SK-N-SH treated with all-trans-retinoic acid at 6 μM for 48 hours (cell line): ENCODE measurements at regions not wholly inside any gene's neighbourhood (a gene's known extent, or its start where the extent isn't known, plus 50 kb on each side); places are given as distances from the start of the nearest gene placed in this dataset.
"Not testable (repeated sequence)": the region's sequence is repeated elsewhere in the genome, so short reads cannot be mapped to it uniquely, and the experiment has no call there.

Experiments
- ATAC-seq: fragments of 200-7000 bp; cut with Tn5 transposase; 3 replicates; pipeline ENCODE4 v1.9.1; 2020; ENCODE audit warnings: mild to moderate bottlenecking, moderate library complexity
- CSDC2 ChIP-seq: fragments of 250-450 bp; sonication (Bioruptor Pico); IDR thresholded peaks from 2 replicates; pipeline ENCODE4 v1.5.0; 2020; ENCODE audit warnings: mild to moderate bottlenecking, moderate library complexity
- CSRNP3 ChIP-seq: fragments of 250-450 bp; sonication (Bioruptor Pico); IDR thresholded peaks from 2 replicates; pipeline ENCODE4 v1.5.1; 2021; ENCODE audit warnings: mild to moderate bottlenecking, moderate library complexity
- GLIS3 ChIP-seq: fragments of 250-450 bp; sonication (Bioruptor Pico); IDR thresholded peaks from 2 replicates; pipeline ENCODE4 v1.5.0; 2020; ENCODE audit warnings: mild to moderate bottlenecking, moderate library complexity
- ISL1 ChIP-seq: fragments of 250-450 bp; sonication (Bioruptor Pico); IDR thresholded peaks from 2 replicates; pipeline ENCODE4 v2.1.2; 2022; ENCODE audit warnings: mild to moderate bottlenecking, moderate library complexity
- OSR1 ChIP-seq: fragments of 250-450 bp; sonication (Bioruptor Pico); IDR thresholded peaks from 2 replicates; pipeline ENCODE4 v1.8.0; 2022; ENCODE audit warnings: moderate library complexity, mild to moderate bottlenecking, inconsistent platforms
- PATZ1 ChIP-seq: fragments of 250-450 bp; sonication (Bioruptor Pico); IDR thresholded peaks from 2 replicates; pipeline ENCODE4 v1.8.0; 2020; ENCODE audit warnings: mild to moderate bottlenecking, moderate library complexity, borderline replicate concordance
- PPARA ChIP-seq: fragments of 250-450 bp; sonication (Bioruptor Pico); IDR thresholded peaks from 2 replicates; pipeline ENCODE4 v1.5.0; 2020; ENCODE audit warnings: mild to moderate bottlenecking, borderline replicate concordance
- RARB ChIP-seq: fragments of 250-450 bp; sonication (Bioruptor Pico); IDR thresholded peaks from 2 replicates; pipeline ENCODE4 v1.8.0; 2021; ENCODE audit warnings: mild to moderate bottlenecking, moderate library complexity
- SNAI2 ChIP-seq: fragments of 250-450 bp; sonication (Bioruptor Pico); IDR thresholded peaks from 2 replicates; pipeline ENCODE4 v1.5.0; 2020; ENCODE audit warnings: mild to moderate bottlenecking, moderate library complexity
- TCF4 ChIP-seq: fragments of 250-450 bp; sonication (Bioruptor Pico); IDR thresholded peaks from 2 replicates; pipeline ENCODE4 v1.8.0; 2021; ENCODE audit warnings: mild to moderate bottlenecking, moderate library complexity, borderline replicate concordance
- ZC3H10 ChIP-seq: fragments of 250-450 bp; sonication (Bioruptor Pico); IDR thresholded peaks from 2 replicates; pipeline ENCODE4 v1.5.1; 2021; ENCODE audit warnings: mild to moderate bottlenecking, moderate library complexity
- ZFP3 ChIP-seq: fragments of 250-450 bp; sonication (Bioruptor Pico); IDR thresholded peaks from 2 replicates; pipeline ENCODE4 v1.5.0; 2020; ENCODE audit warnings: mild to moderate bottlenecking, moderate library complexity
- ZFP30 ChIP-seq: fragments of 450-650 bp; formaldehyde crosslinking; IDR thresholded peaks from 2 replicates; pipeline ENCODE4 v1.5.0; 2022; ENCODE audit warnings: mild to moderate bottlenecking, moderate library complexity
- ZNF565 ChIP-seq: fragments of 450-650 bp; formaldehyde crosslinking; conservative IDR thresholded peaks from 2 replicates; pipeline ENCODE4 v1.5.0; 2020; ENCODE audit warnings: low read depth, mild to moderate bottlenecking, moderate library complexity
- ZNF8 ChIP-seq: fragments of 450-650 bp; formaldehyde crosslinking; IDR thresholded peaks from 2 replicates; pipeline ENCODE4 v1.5.0; 2020; ENCODE audit warnings: mild to moderate bottlenecking, moderate library complexity
- TF ChIP-seq, protein P1 (sequence below): fragments of 250-450 bp; sonication (Bioruptor Pico); IDR thresholded peaks from 2 replicates; pipeline ENCODE4 v1.5.0; 2020; ENCODE audit warnings: mild to moderate bottlenecking, moderate library complexity
- TF ChIP-seq, protein P2 (sequence below): fragments of 250-450 bp; sonication (Bioruptor Pico); IDR thresholded peaks from 2 replicates; pipeline ENCODE4 v1.8.0; 2021; ENCODE audit warnings: low read depth, mild to moderate bottlenecking, moderate library complexity, borderline replicate concordance

GRCh38 chr2:192499476-192499875, 304.7 kb upstream of the TMEFF2 start (continued):
- TF ChIP-seq PATZ1 (CRISPR knock-in tag), result no peak
- TF ChIP-seq SNAI2 (CRISPR knock-in tag), result no peak
- no peak for TF ChIP-seq CSDC2 (CRISPR knock-in tag)
- no peak for TF ChIP-seq ZFP3 (CRISPR knock-in tag)

GRCh38 chr2:192498747-192499146, 304.0 kb upstream of the TMEFF2 start:
- no peak for TF ChIP-seq ZNF565 (CRISPR knock-in tag)
- TF ChIP-seq RARB (CRISPR knock-in tag), result no peak

DNA sequence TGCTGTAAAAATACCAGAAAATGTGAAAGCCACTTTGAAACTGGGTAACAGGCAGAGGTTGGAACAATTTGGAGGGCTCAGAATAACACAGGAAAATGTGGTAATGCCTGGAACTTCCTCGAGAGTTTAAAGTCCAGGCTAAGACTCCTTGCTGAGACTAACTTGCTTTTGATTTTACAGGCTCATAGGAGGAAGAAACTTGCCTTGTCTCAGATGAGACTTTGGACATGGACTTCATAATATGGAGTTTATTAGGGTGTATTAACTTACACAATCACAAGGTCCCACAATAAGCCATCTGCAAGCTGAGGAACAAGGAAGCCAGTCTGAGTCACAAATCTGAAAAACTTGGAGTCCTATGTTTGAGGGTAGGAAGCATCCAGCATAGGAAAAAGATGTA, 293.4 kb upstream of the TMEFF2 start:
- not testable (repeated sequence) for ATAC-seq

More at GRCh38 chr2:192498747-192499146, 304.0 kb upstream of the TMEFF2 start:
- ATAC-seq, result no peak

- no peak for ATAC-seq
- TF ChIP-seq GLIS3 (CRISPR knock-in tag) (no peak), ZFP3 (CRISPR knock-in tag) (no peak), ZC3H10 (CRISPR knock-in tag) (no peak), OSR1 (no peak), CSRNP3 (CRISPR knock-in tag) (no peak), PPARA (CRISPR knock-in tag) (no peak)
- TF ChIP-seq, protein P1, sequence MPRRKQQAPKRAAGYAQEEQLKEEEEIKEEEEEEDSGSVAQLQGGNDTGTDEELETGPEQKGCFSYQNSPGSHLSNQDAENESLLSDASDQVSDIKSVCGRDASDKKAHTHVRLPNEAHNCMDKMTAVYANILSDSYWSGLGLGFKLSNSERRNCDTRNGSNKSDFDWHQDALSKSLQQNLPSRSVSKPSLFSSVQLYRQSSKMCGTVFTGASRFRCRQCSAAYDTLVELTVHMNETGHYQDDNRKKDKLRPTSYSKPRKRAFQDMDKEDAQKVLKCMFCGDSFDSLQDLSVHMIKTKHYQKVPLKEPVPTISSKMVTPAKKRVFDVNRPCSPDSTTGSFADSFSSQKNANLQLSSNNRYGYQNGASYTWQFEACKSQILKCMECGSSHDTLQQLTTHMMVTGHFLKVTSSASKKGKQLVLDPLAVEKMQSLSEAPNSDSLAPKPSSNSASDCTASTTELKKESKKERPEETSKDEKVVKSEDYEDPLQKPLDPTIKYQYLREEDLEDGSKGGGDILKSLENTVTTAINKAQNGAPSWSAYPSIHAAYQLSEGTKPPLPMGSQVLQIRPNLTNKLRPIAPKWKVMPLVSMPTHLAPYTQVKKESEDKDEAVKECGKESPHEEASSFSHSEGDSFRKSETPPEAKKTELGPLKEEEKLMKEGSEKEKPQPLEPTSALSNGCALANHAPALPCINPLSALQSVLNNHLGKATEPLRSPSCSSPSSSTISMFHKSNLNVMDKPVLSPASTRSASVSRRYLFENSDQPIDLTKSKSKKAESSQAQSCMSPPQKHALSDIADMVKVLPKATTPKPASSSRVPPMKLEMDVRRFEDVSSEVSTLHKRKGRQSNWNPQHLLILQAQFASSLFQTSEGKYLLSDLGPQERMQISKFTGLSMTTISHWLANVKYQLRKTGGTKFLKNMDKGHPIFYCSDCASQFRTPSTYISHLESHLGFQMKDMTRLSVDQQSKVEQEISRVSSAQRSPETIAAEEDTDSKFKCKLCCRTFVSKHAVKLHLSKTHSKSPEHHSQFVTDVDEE (CRISPR knock-in tag), result no peak
- TF ChIP-seq, protein P2, sequence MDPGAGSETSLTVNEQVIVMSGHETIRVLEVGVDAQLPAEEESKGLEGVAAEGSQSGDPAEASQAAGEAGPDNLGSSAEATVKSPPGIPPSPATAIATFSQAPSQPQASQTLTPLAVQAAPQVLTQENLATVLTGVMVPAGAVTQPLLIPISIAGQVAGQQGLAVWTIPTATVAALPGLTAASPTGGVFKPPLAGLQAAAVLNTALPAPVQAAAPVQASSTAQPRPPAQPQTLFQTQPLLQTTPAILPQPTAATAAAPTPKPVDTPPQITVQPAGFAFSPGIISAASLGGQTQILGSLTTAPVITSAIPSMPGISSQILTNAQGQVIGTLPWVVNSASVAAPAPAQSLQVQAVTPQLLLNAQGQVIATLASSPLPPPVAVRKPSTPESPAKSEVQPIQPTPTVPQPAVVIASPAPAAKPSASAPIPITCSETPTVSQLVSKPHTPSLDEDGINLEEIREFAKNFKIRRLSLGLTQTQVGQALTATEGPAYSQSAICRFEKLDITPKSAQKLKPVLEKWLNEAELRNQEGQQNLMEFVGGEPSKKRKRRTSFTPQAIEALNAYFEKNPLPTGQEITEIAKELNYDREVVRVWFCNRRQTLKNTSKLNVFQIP (CRISPR knock-in tag), result no peak
- TF ChIP-seq, all 23 proteins: peak for 0
These were observed 292.9 kb upstream of the TMEFF2 start for GRCh38 chr2:192487636-192488035.

GRCh38 chr2:192484903-192485302, 290.2 kb upstream of the TMEFF2 start:
- no peak for ATAC-seq
- TF ChIP-seq PPARA (CRISPR knock-in tag) (no peak), GLIS3 (CRISPR knock-in tag) (no peak), TCF4 (CRISPR knock-in tag) (no peak), OSR1 (no peak), ZFP30 (CRISPR knock-in tag) (no peak), ISL1 (CRISPR knock-in tag) (no peak)

- TF ChIP-seq, protein P1 (CRISPR knock-in tag), result no peak
- TF ChIP-seq RARB (CRISPR knock-in tag) (no peak), ZNF8 (no peak), ZNF565 (CRISPR knock-in tag) (no peak)
- no peak for ATAC-seq
These were observed 286.3 kb upstream of the TMEFF2 start for GRCh38 chr2:192480984-192481383.
